ENCODE measurements at regions not wholly inside any gene's neighbourhood (a gene's known extent, or its start where the extent isn't known, plus 50 kb on each side); places are given as distances from the start of the nearest gene placed in this dataset.

DNA sequence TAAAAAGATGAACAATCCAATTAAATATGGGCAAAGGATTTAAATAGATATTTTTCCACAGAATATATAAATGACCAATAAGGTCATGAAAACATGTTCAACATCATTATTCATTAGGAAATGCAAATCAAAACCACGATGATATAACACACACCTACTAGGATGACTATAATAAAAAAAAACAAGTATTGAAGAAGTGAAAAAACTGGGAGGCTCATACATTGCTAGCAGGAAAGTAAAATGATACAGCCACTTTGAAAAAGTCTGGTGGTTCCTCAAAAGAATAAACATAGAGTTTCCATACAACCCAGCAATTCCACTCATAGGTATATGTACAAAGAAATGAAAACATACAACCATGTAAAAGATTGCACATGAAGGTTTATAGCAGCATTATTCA, 75.7 kb upstream of the RAB4A start:
- TF ChIP-seq CTCF (IDR thresholded peaks at IDR 0.05) (no peak), POLR2A (IDR thresholded peaks at IDR 0.05) (no peak)
